Erythroblast (primary cell): ENCODE measurements at regions not wholly inside any gene's neighbourhood (a gene's known extent, or its start where the extent isn't known, plus 50 kb on each side); places are given as distances from the start of the nearest gene placed in this dataset.

Experiments
- GATA1 ChIP-seq: IDR thresholded peaks from 2 replicates; pipeline ENCODE4 v1.6.1; 2011; ENCODE audit warnings: low read depth, mild to moderate bottlenecking, control low read depth, low read length, moderate library complexity
- POLR2A ChIP-seq: IDR thresholded peaks from 2 replicates; pipeline ENCODE4 v1.6.1; 2011; ENCODE audit warnings: mild to moderate bottlenecking, low read length

DNA sequence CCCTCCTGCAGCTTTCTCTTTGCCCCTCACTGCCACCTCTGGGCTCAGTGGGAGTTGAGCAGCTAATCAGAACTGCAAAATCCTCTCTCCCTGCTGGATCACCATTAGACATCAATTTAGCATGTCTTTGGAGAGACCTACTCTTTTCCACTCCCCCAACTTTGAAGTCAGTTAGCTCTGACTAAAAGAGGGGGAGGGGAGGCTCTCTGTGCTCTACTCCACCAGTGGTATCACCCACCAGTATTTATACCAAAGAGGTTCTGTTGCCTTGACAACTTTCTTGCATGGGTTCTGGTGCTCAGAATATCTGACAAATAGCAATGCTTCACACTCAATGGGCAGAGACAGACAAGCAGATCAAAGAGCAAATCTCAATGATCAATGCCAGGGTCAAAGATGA, 146.2 kb upstream of the ROPN1 start:
- no peak for TF ChIP-seq POLR2A
- no peak for TF ChIP-seq GATA1
